ENCODE measurements at regions not wholly inside any gene's neighbourhood (a gene's known extent, or its start where the extent isn't known, plus 50 kb on each side); places are given as distances from the start of the nearest gene placed in this dataset.

DNA sequence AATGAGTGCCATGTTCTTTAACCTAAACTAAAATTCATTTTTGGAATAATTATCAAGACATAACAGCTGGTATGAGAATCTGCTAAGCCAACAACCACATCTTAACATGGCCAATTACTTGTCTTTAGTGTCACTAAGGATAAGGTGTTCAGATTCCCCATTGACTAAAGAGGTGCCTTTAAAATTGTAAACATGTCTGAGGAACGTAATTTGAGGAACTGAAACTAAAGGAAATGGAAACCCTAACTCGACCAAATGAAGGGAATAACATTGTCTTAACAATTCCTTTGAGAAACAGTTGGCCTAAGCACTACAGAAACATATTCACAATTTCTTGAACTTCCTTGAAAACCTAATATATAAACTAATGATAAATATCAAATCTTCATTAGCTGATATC is 355.4 kb upstream of the GULP1 start:
- no peak overlapping the region for H2AFZ ChIP-seq
- no peak for ATAC-seq
- no peak for DNase-seq (ENCODE audit: low spot score)
- H3K27me3 ChIP-seq (ENCODE audit: insufficient read depth): no peaks in the 10 kb centered on the region
- no peaks in the 10 kb centered on the region for H3F3A ChIP-seq (replicated peaks; ENCODE audit: low read depth)
- no peak overlapping the region for H3K4me2 ChIP-seq
- H3K36me3 Mint-ChIP-seq (ENCODE audit: low read depth): no peaks in the 10 kb centered on the region
- H3K79me2 ChIP-seq (replicated peaks; ENCODE audit: insufficient read depth): no peaks in the 10 kb centered on the region
- H3K27ac Mint-ChIP-seq: no peak overlapping the region
- H3K27me3 Mint-ChIP-seq (ENCODE audit: insufficient read depth, low read depth, poor library complexity): peaks cover 5% of the 10 kb centered on the region
- peaks cover under 1% of the 10 kb centered on the region; the same call in 1 of the 2 replicates for H3K9me2 ChIP-seq (ENCODE audit: insufficient read depth)
- no peaks in the 10 kb centered on the region for H3K36me3 ChIP-seq (ENCODE audit: insufficient read depth)
- peaks cover 3% of the 10 kb centered on the region; the same call in 1 of the 3 replicates for H3K9me3 Mint-ChIP-seq
- H3K4me3 Mint-ChIP-seq: no peak overlapping the region
- H3K4me1 ChIP-seq (ENCODE audit: insufficient read depth): no peaks in the 10 kb centered on the region
- H4K20me1 ChIP-seq (replicated peaks; ENCODE audit: insufficient read depth): no peaks in the 10 kb centered on the region
- no peak overlapping the region for H3K27ac ChIP-seq (ENCODE audit: low read depth)
- TF ChIP-seq CTCF (conservative IDR thresholded peaks at IDR 0.05; ENCODE audit: low read depth in 2 of 2): no peak
- no peak overlapping the region for H3K4me3 ChIP-seq
- no peaks in the 10 kb centered on the region for H3K4me1 Mint-ChIP-seq

DNA sequence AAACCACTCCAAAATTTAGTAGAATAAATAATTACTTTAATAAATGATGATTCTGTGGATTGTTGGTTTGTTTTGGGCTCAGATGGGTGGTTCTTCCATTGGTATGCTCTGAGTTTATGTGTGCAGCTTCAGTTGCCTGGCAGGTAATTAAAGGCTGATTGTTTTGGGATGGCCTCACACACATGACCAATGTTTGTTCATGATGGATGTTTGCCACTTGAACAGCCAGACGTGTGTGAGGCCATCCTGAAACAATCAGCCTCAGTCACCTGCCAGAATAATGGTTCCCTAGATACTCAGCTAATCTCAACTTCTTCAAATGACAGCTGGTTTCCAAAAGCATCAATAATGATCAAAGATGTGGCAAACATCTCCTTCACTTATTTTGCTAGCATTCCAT is 352.5 kb upstream of the GULP1 start:
- Histone ChIP-seq H3K36me3 (ENCODE audit: insufficient read depth) (no peaks in the 10 kb centered on the region), H3K4me3 (no peak overlapping the region), H2AFZ (no peak overlapping the region), H3K27me3 (ENCODE audit: insufficient read depth) (no peaks in the 10 kb centered on the region), H4K20me1 (replicated peaks; ENCODE audit: insufficient read depth) (no peaks in the 10 kb centered on the region), H3K27ac (ENCODE audit: low read depth) (no peak overlapping the region), H3K79me2 (replicated peaks; ENCODE audit: insufficient read depth) (no peaks in the 10 kb centered on the region), H3F3A (replicated peaks; ENCODE audit: low read depth) (no peaks in the 10 kb centered on the region), H3K4me2 (no peak overlapping the region), H3K9me2 (ENCODE audit: insufficient read depth) (no peaks in the 10 kb centered on the region), H3K4me1 (ENCODE audit: insufficient read depth) (no peaks in the 10 kb centered on the region)
- no peak for ATAC-seq
- TF ChIP-seq ZNF331 (CRISPR knock-in tag; IDR thresholded peaks at IDR 0.05; ENCODE audit: low read depth) (no peak), NANOG (IDR thresholded peaks at IDR 0.05; ENCODE audit: borderline replicate concordance) (no peak), CTCF (conservative IDR thresholded peaks at IDR 0.05; ENCODE audit: low read depth in 2 of 2) (no peak), ZNF114 (CRISPR knock-in tag; IDR thresholded peaks at IDR 0.05) (no peak), EZH2phosphoT487 (IDR thresholded peaks at IDR 0.05; ENCODE audit: unreplicated experiment) (no peak)
- TF ChIP-seq, protein P1, sequence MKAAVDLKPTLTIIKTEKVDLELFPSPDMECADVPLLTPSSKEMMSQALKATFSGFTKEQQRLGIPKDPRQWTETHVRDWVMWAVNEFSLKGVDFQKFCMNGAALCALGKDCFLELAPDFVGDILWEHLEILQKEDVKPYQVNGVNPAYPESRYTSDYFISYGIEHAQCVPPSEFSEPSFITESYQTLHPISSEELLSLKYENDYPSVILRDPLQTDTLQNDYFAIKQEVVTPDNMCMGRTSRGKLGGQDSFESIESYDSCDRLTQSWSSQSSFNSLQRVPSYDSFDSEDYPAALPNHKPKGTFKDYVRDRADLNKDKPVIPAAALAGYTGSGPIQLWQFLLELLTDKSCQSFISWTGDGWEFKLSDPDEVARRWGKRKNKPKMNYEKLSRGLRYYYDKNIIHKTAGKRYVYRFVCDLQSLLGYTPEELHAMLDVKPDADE (IDR thresholded peaks at IDR 0.05): no peak
- Mint-ChIP-seq H3K36me3 (ENCODE audit: low read depth) (no peaks in the 10 kb centered on the region), H3K4me3 (no peak overlapping the region), H3K27ac (no peak overlapping the region), H3K9me3 (no peaks in the 10 kb centered on the region; the same call in 2 of the 3 replicates), H3K4me1 (no peaks in the 10 kb centered on the region), H3K27me3 (ENCODE audit: insufficient read depth, low read depth, poor library complexity) (peaks cover 2% of the 10 kb centered on the region)
- no peak for DNase-seq (ENCODE audit: low spot score)
